ENCODE measurements at regions not wholly inside any gene's neighbourhood (a gene's known extent, or its start where the extent isn't known, plus 50 kb on each side); places are given as distances from the start of the nearest gene placed in this dataset.

DNA sequence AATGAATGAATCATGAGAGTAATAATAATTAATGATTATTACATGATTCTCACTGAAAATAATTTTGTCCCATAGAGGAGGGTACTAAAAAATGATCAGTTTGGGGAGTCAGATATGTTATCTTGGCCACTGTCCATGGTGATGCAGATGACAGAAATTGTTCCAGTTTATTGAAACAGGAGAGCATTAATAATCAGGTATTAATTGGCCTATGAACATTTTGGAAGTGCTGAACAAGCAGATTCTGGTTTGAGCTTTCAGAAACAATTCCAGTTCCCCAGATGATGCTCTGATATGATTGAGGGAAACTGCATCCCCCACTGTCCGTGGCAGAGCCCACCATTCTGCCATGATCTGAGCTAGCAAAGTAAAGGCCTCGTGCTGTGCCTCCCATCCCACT, 345.2 kb downstream of the ZSWIM6 start:
- Histone ChIP-seq H2AK5ac (ENCODE audit: low read depth, low read length) (no peak overlapping the region), H2BK20ac (ENCODE audit: low read length) (no peak overlapping the region), H3K9ac (replicated peaks in 1 of 4; ENCODE audit: extremely low read depth in 1 of 4, low read depth in 3 of 4, low read length in 3 of 4) (no peak overlapping the region), H3K27ac (ENCODE audit: low read depth, low read length) (no peak overlapping the region), H3K9me3 (ENCODE audit: insufficient read depth in 2 of 2, low read depth in 1 of 2, low read length in 1 of 2) (no peaks in the 10 kb centered on the region), H3K14ac (ENCODE audit: insufficient read length) (no peak overlapping the region), H3K4me3 (ENCODE audit: extremely low read depth in 1 of 4, insufficient read depth in 2 of 4, low read depth in 3 of 4, low read length in 4 of 4) (no peak overlapping the region), H2AFZ (ENCODE audit: low read length) (no peak overlapping the region), H3K23ac (ENCODE audit: insufficient read length) (no peak overlapping the region), H3K79me2 (ENCODE audit: control insufficient read depth in 1 of 2, insufficient read depth in 2 of 2, low read length in 2 of 2) (no peaks in the 10 kb centered on the region), H2BK12ac (ENCODE audit: low read depth, low read length) (no peak overlapping the region), H3K79me1 (ENCODE audit: low read depth, low read length) (no peaks in the 10 kb centered on the region), H4K91ac (replicated peaks; ENCODE audit: insufficient read length, low read length) (no peak overlapping the region), H2BK5ac (ENCODE audit: low read depth, low read length) (no peak overlapping the region), H3K56ac (replicated peaks; ENCODE audit: insufficient read length, low read depth, low read length) (no peak overlapping the region), H3K18ac (ENCODE audit: extremely low read depth, low read length) (no peak overlapping the region), H4K5ac (ENCODE audit: insufficient read length, low read depth, low read length) (no peak overlapping the region), H3K36me3 (ENCODE audit: control insufficient read depth in 2 of 4, insufficient read depth in 4 of 4, low read length in 3 of 4) (no peaks in the 10 kb centered on the region), H2BK120ac (replicated peaks; ENCODE audit: low read depth, low read length) (no peak overlapping the region), H3K27me3 (replicated peaks in 1 of 4; ENCODE audit: control insufficient read depth in 3 of 4, extremely low read depth in 1 of 4, insufficient read depth in 3 of 4, low read length in 3 of 4) (no peaks in the 10 kb centered on the region), H3K4ac (replicated peaks; ENCODE audit: insufficient read length, low read depth, low read length) (no peak overlapping the region), H3K23me2 (ENCODE audit: low read depth, low read length) (0 out of 2 replicates have a peak, but pooled peaks cover 1% of the 10 kb centered on the region), H3K4me1 (replicated peaks in 1 of 4; ENCODE audit: control insufficient read depth in 3 of 4, insufficient read depth in 4 of 4, low read length in 3 of 4) (peaks cover 0 to 2% (median 0%) of the 10 kb centered on the region in 4 experiments; a peak in 4 of 7 replicates), H2BK15ac (ENCODE audit: low read length) (no peak overlapping the region), H4K20me1 (replicated peaks in 1 of 2; ENCODE audit: control insufficient read depth in 1 of 2, insufficient read depth in 2 of 2, low read length in 2 of 2) (no peaks in the 10 kb centered on the region), H3K4me2 (ENCODE audit: insufficient read depth in 1 of 2, low read depth in 2 of 2, low read length in 2 of 2) (no peak overlapping the region), H4K8ac (ENCODE audit: extremely low read depth, insufficient read depth, low read length) (no peak overlapping the region)
- TF ChIP-seq CBX8 (IDR thresholded peaks at IDR 0.05; ENCODE audit: borderline replicate concordance, low read depth, low read length), result no peak
- TF ChIP-seq RNF2 (IDR thresholded peaks at IDR 0.05; ENCODE audit: borderline replicate concordance, low read depth, low read length, missing control alignments, poor library complexity, severe bottlenecking), result no peak
- CTCF ChIA-PET (ENCODE audit: partially characterized antibody), result interaction anchor here (0.6 to 7.3 kb wide), 6 partner anchors 10 to 234 kb away, joined by 3 to 51 read pairs (median 5); no protein-coding TSS in a partner anchor
- POLR2A ChIA-PET (ENCODE audit: partially characterized antibody), result no interaction called here
- DNase-seq (ENCODE audit: low read depth in 1 of 2, low spot score in 2 of 2) (no peak), FAIRE-seq (no peak)
- WGBS, 2 experiments (ENCODE audit: extremely low coverage in 1 of 2, insufficient coverage in 1 of 2, insufficient read length in 1 of 2, insufficient replicate concordance in 2 of 2, low coverage in 1 of 2, low lambda C conversion rate in 2 of 2, missing lambda C conversion rate in 1 of 2), result 93% methylated on average over 2 of the region's 2 CpGs; no CpG with 5 or more reads in 1 of the 2 experiments
